Upper lobe of left lung (tissue), 6 donors: ENCODE measurements at regions not wholly inside any gene's neighbourhood (a gene's known extent, or its start where the extent isn't known, plus 50 kb on each side); places are given as distances from the start of the nearest gene placed in this dataset.

Experiments used
- ATAC-seq, 2 donors: fragments of 200-7000 bp; cut with Tn5 transposase; one replicate each; pipeline ENCODE4 v1.9.1; 2022; ENCODE audit warnings: mild to moderate bottlenecking in 2 of 2, moderate library complexity in 2 of 2; ENCODE audit not compliant: low FRiP score in 2 of 2
- DNase-seq, 2 donors: peaks; one replicate each; pipeline ENCODE4 v3.0.0-alpha.2; 2019 to 2020
- H3K27ac ChIP-seq, 4 donors: fragments of 200-600 bp; sonication (generic); one replicate each; pipeline ENCODE4 v1.5.1; 2016 to 2019
- H3K27me3 ChIP-seq, 4 donors: fragments of 200-600 bp; sonication (generic); one replicate each; pipeline ENCODE4 v1.5.1; 2017 to 2019
- H3K36me3 ChIP-seq, 4 donors: fragments of 200-600 bp; sonication (generic); one replicate each; pipeline ENCODE4 v1.5.1; 2016 to 2019
- H3K4me1 ChIP-seq, 4 donors: fragments of 200-600 bp; sonication (generic); one replicate each; pipeline ENCODE4 v1.5.1; 2018 to 2019
- H3K4me3 ChIP-seq, 4 donors: fragments of 200-600 bp; sonication (generic); one replicate each; pipeline ENCODE4 v1.5.1; 2017 to 2019; ENCODE audit warnings: mild to moderate bottlenecking in 2 of 4, moderate library complexity in 1 of 4
- H3K9me3 ChIP-seq, 4 donors: fragments of 200-600 bp; sonication (generic); one replicate each; pipeline ENCODE4 v1.5.1; 2018 to 2019
- EP300 ChIP-seq, 4 donors: sonication (generic); formaldehyde crosslinking; IDR thresholded peaks; one replicate each; pipeline ENCODE4 v1.5.1; 2017; ENCODE audit warnings: antibody characterized with exemption in 4 of 4, control low read depth in 2 of 4
- POLR2A ChIP-seq, 4 donors: fragments of 450-650 bp; IDR thresholded peaks; one replicate each; pipeline ENCODE4 v1.5.1; 2016 to 2017; ENCODE audit warnings: antibody characterized with exemption in 4 of 4, mild to moderate bottlenecking in 2 of 4
- POLR2AphosphoS5 ChIP-seq, 2 donors: sonication (generic); formaldehyde crosslinking; IDR thresholded peaks; one replicate each; pipeline ENCODE4 v1.5.1; 2017; ENCODE audit warnings: antibody characterized with exemption in 2 of 2
- WGBS, 2 donors: methylation state at CpG; one replicate each; pipeline ENCODE4 v1.1.5; 2017 to 2018; 5-methylcytosine and 5-hydroxymethylcytosine counted together
- TF ChIP-seq, protein P1 (sequence below), 6 experiments: fragments of 450-650 bp in 4 of 6; fragments of 200-600 bp in 2 of 6; sonication (generic) in 2 of 6; IDR thresholded peaks; one replicate each; pipeline ENCODE4 v1.5.1; 2016 to 2019; ENCODE audit warnings: antibody characterized with exemption in 6 of 6
- donor health status: DM: no; HTN: no; CAD: no; lungs with moderate emphysema.
- donor health status: DM: no; HTN: yes; CAD: no; lungs with severe emphysema.

DNA sequence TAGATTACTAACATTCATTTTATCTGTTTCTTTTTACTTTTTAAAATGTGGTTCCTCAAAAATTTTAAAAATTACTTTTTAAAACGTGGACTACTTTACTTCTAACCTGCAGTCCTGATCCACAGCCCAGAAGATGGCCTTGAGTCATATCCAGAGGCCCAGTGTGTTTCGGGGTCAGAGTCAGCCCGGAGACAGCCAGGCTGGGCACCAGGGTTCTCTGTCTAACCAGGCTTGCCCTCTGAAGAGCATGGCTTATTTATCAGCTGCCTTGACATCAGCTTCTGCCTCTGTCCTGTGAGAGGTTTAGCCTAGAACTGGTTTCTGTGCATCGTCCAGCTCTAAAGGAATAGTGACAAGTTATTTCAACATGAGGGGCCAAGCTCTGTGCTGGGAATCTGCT, 332.0 kb downstream of the FGF9 start:
- Histone ChIP-seq H3K9me3 (no peaks in the 10 kb centered on the region), H3K36me3 (no peaks in the 10 kb centered on the region), H3K27me3 (no peaks in the 10 kb centered on the region), H3K4me1 (no peaks in the 10 kb centered on the region), H3K4me3 (no peak overlapping the region), H3K27ac (no peak overlapping the region)
- DNase-seq (no peak), ATAC-seq (no peak)
- WGBS, 2 donors: 63 to 67% methylated on average over 4 of the region's 4 CpGs
- TF ChIP-seq POLR2A (IDR thresholded peaks at IDR 0.05): no peak
- TF ChIP-seq POLR2AphosphoS5 (IDR thresholded peaks at IDR 0.05): no peak
- TF ChIP-seq EP300 (IDR thresholded peaks at IDR 0.05): no peak
- TF ChIP-seq, protein P1, sequence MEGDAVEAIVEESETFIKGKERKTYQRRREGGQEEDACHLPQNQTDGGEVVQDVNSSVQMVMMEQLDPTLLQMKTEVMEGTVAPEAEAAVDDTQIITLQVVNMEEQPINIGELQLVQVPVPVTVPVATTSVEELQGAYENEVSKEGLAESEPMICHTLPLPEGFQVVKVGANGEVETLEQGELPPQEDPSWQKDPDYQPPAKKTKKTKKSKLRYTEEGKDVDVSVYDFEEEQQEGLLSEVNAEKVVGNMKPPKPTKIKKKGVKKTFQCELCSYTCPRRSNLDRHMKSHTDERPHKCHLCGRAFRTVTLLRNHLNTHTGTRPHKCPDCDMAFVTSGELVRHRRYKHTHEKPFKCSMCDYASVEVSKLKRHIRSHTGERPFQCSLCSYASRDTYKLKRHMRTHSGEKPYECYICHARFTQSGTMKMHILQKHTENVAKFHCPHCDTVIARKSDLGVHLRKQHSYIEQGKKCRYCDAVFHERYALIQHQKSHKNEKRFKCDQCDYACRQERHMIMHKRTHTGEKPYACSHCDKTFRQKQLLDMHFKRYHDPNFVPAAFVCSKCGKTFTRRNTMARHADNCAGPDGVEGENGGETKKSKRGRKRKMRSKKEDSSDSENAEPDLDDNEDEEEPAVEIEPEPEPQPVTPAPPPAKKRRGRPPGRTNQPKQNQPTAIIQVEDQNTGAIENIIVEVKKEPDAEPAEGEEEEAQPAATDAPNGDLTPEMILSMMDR (IDR thresholded peaks at IDR 0.05): no peak

DNA sequence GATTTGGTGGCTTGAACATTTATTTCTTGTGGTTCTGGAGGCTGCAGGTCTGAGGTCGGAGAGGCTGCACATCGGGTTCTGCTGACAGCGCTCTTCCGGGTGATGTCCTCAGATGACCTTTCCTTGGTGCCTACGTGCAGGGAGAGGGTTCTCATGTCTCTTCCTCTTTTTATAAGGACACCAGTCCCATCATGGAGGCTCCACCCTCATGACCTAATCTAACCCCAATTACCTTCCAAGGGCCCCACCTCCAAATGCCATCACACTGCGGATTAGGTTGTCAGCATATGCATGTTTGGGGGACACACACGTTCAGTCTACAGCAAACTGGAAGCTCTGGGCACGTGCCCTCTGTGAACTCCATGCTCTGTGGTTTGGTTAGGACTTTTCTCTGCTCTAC, 338.6 kb downstream of the FGF9 start:
- no peaks in the 10 kb centered on the region for H3K36me3 ChIP-seq
- no peaks in the 10 kb centered on the region for H3K27me3 ChIP-seq
- no peaks in the 10 kb centered on the region for H3K9me3 ChIP-seq
- DNase-seq: no peak
- H3K4me3 ChIP-seq: no peak overlapping the region
- H3K27ac ChIP-seq: no peak overlapping the region
- no peak for TF ChIP-seq POLR2A (IDR thresholded peaks at IDR 0.05)
- TF ChIP-seq, protein P1 (IDR thresholded peaks at IDR 0.05): no peak
- no peak for TF ChIP-seq POLR2AphosphoS5 (IDR thresholded peaks at IDR 0.05)
- TF ChIP-seq EP300 (IDR thresholded peaks at IDR 0.05): no peak
- WGBS, 2 donors: 79 to 83% methylated on average over 8 of the region's 8 CpGs
- H3K4me1 ChIP-seq: no peaks in the 10 kb centered on the region
- ATAC-seq: peak in 1 of 2 donors; percentile 71

DNA sequence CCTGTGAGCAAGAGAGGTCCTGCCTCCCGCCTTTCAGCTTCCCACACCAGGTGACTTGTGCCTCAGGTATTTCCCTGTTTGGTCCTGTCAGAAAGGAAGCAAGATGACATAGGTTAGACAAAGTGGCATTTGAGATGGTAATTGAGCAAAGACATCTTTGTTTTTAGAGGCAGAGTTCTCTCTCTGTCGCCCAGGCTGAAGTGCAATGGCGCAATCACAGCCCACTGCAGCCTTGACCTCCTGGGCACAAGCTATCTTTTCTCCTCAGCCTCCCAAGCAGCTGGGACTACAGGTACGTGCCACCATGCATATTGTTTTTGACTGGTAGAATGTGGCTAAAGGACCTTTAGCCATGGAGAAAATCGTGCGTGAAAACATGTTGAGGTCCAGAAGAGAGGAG, 339.1 kb downstream of the FGF9 start:
- Histone ChIP-seq H3K4me1 (no peaks in the 10 kb centered on the region), H3K36me3 (no peaks in the 10 kb centered on the region), H3K27me3 (no peaks in the 10 kb centered on the region), H3K27ac (no peak overlapping the region), H3K9me3 (no peaks in the 10 kb centered on the region), H3K4me3 (no peak overlapping the region)
- TF ChIP-seq, protein P1 (IDR thresholded peaks at IDR 0.05): no peak
- TF ChIP-seq EP300 (IDR thresholded peaks at IDR 0.05) (no peak), POLR2A (IDR thresholded peaks at IDR 0.05) (no peak), POLR2AphosphoS5 (IDR thresholded peaks at IDR 0.05) (no peak)
- WGBS, 2 donors: 79 to 90% methylated on average over 6 of the region's 6 CpGs
- DNase-seq (no peak), ATAC-seq (no peak)

DNA sequence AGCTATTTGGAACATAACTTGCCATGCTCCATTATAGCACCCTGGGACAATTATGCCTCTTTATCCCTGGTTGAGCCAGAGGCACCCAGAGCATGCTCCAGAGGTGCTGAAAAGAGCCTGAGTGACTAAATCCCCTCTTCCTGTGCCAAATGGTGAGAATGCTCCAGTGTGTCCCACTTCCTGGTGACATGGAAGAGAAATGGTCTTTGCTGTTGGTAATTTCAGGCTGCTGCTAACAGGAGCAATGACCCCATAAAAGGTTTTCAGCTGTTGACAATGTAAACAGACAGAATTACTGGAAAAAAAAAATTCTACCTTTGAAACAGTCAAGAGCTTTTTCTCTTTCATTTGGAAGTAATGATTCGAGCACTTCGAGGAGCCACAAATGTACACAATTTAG, 341.8 kb downstream of the FGF9 start:
- no peak for TF ChIP-seq POLR2A (IDR thresholded peaks at IDR 0.05)
- H3K27ac ChIP-seq: no peak overlapping the region
- DNase-seq: no peak
- H3K9me3 ChIP-seq: no peaks in the 10 kb centered on the region
- ATAC-seq: no peak
- no peaks in the 10 kb centered on the region for H3K4me1 ChIP-seq
- no peaks in the 10 kb centered on the region for H3K36me3 ChIP-seq
- 56 to 71% methylated on average over 2 of the region's 2 CpGs for WGBS, 2 donors
- no peaks in the 10 kb centered on the region for H3K27me3 ChIP-seq
- H3K4me3 ChIP-seq: no peak overlapping the region

DNA sequence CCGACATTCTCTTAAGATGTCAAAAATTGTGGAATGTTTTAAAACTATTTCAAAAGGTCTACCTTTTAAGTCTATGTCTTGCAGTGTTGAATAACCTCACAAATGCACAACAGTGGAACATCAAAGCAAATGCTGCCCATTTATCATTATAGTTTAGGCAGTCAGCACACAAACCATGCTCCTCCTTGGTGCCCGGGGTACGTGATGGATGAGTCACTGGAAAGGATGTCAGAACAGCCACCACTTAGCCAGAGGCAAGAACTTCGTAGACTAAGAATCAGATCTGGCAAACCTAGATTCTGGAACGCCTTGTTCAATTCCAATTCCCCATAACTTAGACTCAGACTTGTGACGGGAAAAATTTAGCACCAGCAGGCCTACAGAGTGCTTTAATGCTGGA, 343.6 kb downstream of the FGF9 start:
- no peak for TF ChIP-seq EP300 (IDR thresholded peaks at IDR 0.05)
- TF ChIP-seq, protein P1 (IDR thresholded peaks at IDR 0.05): no peak
- TF ChIP-seq POLR2AphosphoS5 (IDR thresholded peaks at IDR 0.05): no peak
- TF ChIP-seq POLR2A (IDR thresholded peaks at IDR 0.05): no peak
- Histone ChIP-seq H3K4me1 (no peaks in the 10 kb centered on the region), H3K36me3 (no peaks in the 10 kb centered on the region), H3K9me3 (no peaks in the 10 kb centered on the region), H3K4me3 (no peak overlapping the region), H3K27me3 (no peaks in the 10 kb centered on the region), H3K27ac (no peak overlapping the region)
- WGBS, 2 donors: 61 to 65% methylated on average over 6 of the region's 6 CpGs
- ATAC-seq: no peak
- DNase-seq: no peak
